GM18867 (cell line): ENCODE measurements at regions not wholly inside any gene's neighbourhood (a gene's known extent, or its start where the extent isn't known, plus 50 kb on each side); places are given as distances from the start of the nearest gene placed in this dataset.

Experiments used
- ATAC-seq: cut with Tn5 transposase; IDR thresholded peaks from one replicate; pipeline ENCODE4 v1.9.1; 2021; ENCODE audit warnings: mild to moderate bottlenecking, moderate library complexity; ENCODE audit not compliant: unreplicated experiment

DNA sequence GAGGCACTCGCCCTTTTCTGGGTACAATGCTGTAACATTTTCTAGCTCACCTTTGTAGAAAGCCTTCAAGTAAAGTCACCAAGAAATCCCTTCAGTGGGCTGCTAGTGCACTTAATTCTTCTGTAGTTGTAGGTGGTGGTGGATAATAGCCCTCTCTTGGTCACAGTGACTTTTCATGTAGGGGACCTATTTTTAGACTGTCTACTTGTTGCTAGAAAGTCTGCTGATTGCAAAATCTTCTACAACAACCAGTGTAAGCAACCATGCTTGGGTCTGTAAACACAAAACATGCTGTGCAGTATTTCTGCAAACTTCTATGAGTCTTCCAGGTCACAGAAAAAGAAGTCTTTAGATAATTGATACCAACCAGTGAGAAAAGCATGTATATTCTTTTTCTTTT lies 55.6 kb downstream of the PBDC1 start:
- no peak for ATAC-seq

- ATAC-seq: no peak
These were observed 76.0 kb downstream of the PBDC1 start for GRCh38 chrX:76248901-76249300.

DNA sequence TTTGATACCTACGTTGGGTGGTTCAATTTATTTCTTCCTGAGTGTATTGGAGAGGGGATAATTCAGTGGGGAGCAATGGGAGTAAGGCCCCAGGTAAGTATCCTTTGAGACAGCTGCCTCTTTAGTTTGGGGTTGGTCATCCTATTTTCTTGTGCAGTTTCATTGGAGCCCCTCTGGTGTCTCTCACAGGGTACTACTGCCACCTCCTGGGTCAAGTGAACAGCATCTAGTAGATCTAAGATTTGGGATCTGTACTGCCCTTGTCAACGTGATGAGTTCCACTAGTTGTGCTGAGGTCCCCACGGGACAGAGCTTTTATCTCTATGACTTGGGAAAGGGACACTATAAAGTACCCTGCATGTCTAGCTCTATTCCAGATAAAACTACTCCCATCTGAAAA lies 80.6 kb downstream of the PBDC1 start:
- peak; percentile 96 for ATAC-seq

DNA sequence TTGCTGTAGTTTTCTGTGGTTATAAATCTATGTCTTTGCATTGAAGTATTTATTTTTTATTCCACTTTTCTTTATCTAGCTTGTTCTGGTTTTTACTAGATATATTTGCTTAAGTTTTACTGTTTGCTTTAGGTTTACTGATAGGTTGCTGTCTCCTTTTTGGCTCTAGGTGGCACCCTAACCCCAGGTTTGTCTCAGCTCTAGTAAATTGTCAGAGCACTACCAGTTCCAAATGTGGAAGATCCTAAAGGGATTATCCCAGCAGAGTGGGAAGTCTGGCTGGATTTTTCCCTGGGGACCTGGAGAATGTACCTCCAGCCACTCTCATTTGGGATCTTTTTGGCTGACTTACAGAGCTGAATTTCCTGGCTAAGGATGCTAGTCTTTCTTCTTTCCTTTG lies 106.1 kb downstream of the PBDC1 start:
- peak; percentile 89 for ATAC-seq
